ENCODE measurements at regions not wholly inside any gene's neighbourhood (a gene's known extent, or its start where the extent isn't known, plus 50 kb on each side); places are given as distances from the start of the nearest gene placed in this dataset.

DNA sequence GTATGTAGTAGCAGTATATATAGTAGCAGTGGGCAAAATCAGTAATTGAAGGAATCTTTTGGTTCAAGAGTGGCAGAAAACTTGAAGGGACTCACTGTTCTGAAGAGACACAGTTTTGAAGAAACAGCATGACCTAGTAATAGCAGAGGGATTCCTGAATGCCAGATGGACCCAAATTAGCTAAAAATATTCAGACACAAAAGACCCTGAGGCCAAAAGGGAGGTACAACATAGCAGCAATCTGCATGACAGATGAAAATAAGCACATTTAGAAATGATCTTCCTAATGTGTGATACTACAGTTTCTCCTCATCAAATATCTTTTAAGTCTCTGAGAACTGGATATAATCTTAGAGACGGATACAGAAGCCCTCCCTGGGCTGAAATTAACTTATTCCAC is 536.6 kb downstream of the PPARGC1A start:
- Histone ChIP-seq H3K27me3 (ENCODE audit: insufficient read depth, low read length, poor library complexity, severe bottlenecking) (no peaks in the 10 kb centered on the region), H3K36me3 (ENCODE audit: insufficient read depth, low read length) (no peaks in the 10 kb centered on the region), H3K4me3 (ENCODE audit: low read length, poor library complexity, severe bottlenecking) (no peak overlapping the region), H3K4me1 (ENCODE audit: insufficient read depth, low read length, poor library complexity, severe bottlenecking) (peaks cover 8% of the 10 kb centered on the region), H3K9me2 (replicated peaks; ENCODE audit: low read depth, low read length) (no peaks in the 10 kb centered on the region), H3K9me3 (ENCODE audit: insufficient read depth, low read depth, low read length) (no peaks in the 10 kb centered on the region), H3K9ac (ENCODE audit: low read depth, low read length, poor library complexity, severe bottlenecking) (no peak overlapping the region), H3F3A (ENCODE audit: low read depth) (no peaks in the 10 kb centered on the region), H2AFZ (ENCODE audit: low read length) (no peak overlapping the region), H3K4me2 (ENCODE audit: low read depth, low read length, poor library complexity, severe bottlenecking) (no peak overlapping the region), H4K20me1 (ENCODE audit: insufficient read depth, low read length, poor library complexity, severe bottlenecking) (no peaks in the 10 kb centered on the region), H3K79me2 (ENCODE audit: insufficient read depth, low read length) (no peaks in the 10 kb centered on the region)
- TF ChIP-seq, protein P1, sequence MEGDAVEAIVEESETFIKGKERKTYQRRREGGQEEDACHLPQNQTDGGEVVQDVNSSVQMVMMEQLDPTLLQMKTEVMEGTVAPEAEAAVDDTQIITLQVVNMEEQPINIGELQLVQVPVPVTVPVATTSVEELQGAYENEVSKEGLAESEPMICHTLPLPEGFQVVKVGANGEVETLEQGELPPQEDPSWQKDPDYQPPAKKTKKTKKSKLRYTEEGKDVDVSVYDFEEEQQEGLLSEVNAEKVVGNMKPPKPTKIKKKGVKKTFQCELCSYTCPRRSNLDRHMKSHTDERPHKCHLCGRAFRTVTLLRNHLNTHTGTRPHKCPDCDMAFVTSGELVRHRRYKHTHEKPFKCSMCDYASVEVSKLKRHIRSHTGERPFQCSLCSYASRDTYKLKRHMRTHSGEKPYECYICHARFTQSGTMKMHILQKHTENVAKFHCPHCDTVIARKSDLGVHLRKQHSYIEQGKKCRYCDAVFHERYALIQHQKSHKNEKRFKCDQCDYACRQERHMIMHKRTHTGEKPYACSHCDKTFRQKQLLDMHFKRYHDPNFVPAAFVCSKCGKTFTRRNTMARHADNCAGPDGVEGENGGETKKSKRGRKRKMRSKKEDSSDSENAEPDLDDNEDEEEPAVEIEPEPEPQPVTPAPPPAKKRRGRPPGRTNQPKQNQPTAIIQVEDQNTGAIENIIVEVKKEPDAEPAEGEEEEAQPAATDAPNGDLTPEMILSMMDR (conservative IDR thresholded peaks at IDR 0.05; ENCODE audit: low read length): no peak
- TF ChIP-seq EZH2phosphoT487 (IDR thresholded peaks at IDR 0.05; ENCODE audit: borderline replicate concordance): no peak

DNA sequence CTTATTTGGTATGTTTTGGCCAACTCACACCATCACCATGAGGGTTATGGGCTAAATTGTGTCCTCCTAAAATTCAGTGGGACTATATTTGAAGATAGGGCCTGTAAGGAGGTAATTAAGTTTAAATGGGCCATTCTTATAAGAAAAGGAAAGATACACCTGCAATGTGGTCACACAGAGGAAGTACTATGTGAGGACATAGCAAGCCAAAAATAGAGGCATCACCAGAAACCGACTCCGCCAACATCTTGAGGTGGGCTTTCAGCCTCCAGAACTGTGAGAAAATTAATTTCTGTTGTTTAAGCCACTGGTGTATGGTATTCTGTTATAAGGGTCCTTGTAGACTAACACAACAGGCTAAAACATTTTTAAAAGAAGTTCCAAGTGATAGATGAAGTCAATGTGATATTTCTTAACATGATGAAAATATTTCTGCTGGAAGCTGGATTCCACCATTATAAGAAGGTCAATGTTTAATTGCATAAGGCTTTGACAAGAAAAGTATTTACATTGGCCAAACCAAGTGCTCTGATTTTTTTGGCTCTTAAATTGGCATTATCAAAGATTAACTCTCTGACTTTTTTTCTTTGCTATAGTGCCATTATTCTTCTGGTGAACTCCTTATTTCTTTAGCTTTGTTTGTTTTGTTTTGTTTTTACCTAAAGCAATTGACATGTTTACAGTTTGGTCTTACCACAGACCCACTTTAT is 540.9 kb downstream of the PPARGC1A start:
- Histone ChIP-seq H3K4me3 (ENCODE audit: low read length, poor library complexity, severe bottlenecking) (no peak overlapping the region), H3K79me2 (ENCODE audit: insufficient read depth, low read length) (no peaks in the 10 kb centered on the region), H3K4me2 (ENCODE audit: low read depth, low read length, poor library complexity, severe bottlenecking) (no peak overlapping the region), H3K4me1 (ENCODE audit: insufficient read depth, low read length, poor library complexity, severe bottlenecking) (peaks cover 12% of the 10 kb centered on the region), H4K20me1 (ENCODE audit: insufficient read depth, low read length, poor library complexity, severe bottlenecking) (no peaks in the 10 kb centered on the region), H2AFZ (ENCODE audit: low read length) (no peak overlapping the region), H3K9me3 (ENCODE audit: insufficient read depth, low read depth, low read length) (no peaks in the 10 kb centered on the region), H3K36me3 (ENCODE audit: insufficient read depth, low read length) (no peaks in the 10 kb centered on the region), H3K27me3 (ENCODE audit: insufficient read depth, low read length, poor library complexity, severe bottlenecking) (no peaks in the 10 kb centered on the region), H3K9ac (ENCODE audit: low read depth, low read length, poor library complexity, severe bottlenecking) (no peak overlapping the region), H3K9me2 (replicated peaks; ENCODE audit: low read depth, low read length) (no peaks in the 10 kb centered on the region), H3F3A (ENCODE audit: low read depth) (no peaks in the 10 kb centered on the region)
- TF ChIP-seq, protein P1 (conservative IDR thresholded peaks at IDR 0.05; ENCODE audit: low read length): no peak
- TF ChIP-seq EZH2phosphoT487 (IDR thresholded peaks at IDR 0.05; ENCODE audit: borderline replicate concordance): no peak

DNA sequence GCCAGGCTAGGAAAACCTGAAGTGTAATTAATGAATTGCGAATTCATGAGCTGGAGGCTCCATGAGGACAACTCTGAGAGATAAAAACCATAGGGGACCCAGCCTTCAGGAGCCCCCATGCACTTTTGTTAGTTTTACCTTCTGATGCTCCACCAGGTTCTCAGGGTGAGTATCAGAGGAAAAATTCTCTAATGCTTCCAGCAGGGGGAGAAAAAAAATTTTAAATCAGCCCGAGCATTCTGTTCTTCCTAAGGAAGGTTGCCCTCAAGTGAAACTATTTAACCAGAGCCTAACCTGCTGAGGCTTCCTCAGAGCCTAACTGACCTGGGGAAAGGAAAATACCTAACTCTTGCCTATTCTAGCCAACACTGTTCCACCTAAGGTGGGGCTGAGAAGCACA is 552.6 kb downstream of the PPARGC1A start:
- no peak for TF ChIP-seq EZH2phosphoT487 (IDR thresholded peaks at IDR 0.05; ENCODE audit: borderline replicate concordance)
- TF ChIP-seq, protein P1 (conservative IDR thresholded peaks at IDR 0.05; ENCODE audit: low read length): peak; percentile 45
- Histone ChIP-seq H3K27me3 (ENCODE audit: insufficient read depth, low read length, poor library complexity, severe bottlenecking) (no peaks in the 10 kb centered on the region), H3K9ac (ENCODE audit: low read depth, low read length, poor library complexity, severe bottlenecking) (no peak overlapping the region), H3K4me3 (ENCODE audit: low read length, poor library complexity, severe bottlenecking) (no peak overlapping the region), H3K36me3 (ENCODE audit: insufficient read depth, low read length) (no peaks in the 10 kb centered on the region), H2AFZ (ENCODE audit: low read length) (no peak overlapping the region), H3K79me2 (ENCODE audit: insufficient read depth, low read length) (no peaks in the 10 kb centered on the region), H3K9me2 (replicated peaks; ENCODE audit: low read depth, low read length) (no peaks in the 10 kb centered on the region), H3K9me3 (ENCODE audit: insufficient read depth, low read depth, low read length) (no peaks in the 10 kb centered on the region), H3K4me1 (ENCODE audit: insufficient read depth, low read length, poor library complexity, severe bottlenecking) (peaks cover 25% of the 10 kb centered on the region), H3K4me2 (ENCODE audit: low read depth, low read length, poor library complexity, severe bottlenecking) (no peak overlapping the region), H3F3A (ENCODE audit: low read depth) (peaks cover 12% of the 10 kb centered on the region; the same call in 1 of the 2 replicates), H4K20me1 (ENCODE audit: insufficient read depth, low read length, poor library complexity, severe bottlenecking) (no peaks in the 10 kb centered on the region)
